Fibroblast of skin of right quadriceps (primary cell): ENCODE measurements at regions not wholly inside any gene's neighbourhood (a gene's known extent, or its start where the extent isn't known, plus 50 kb on each side); places are given as distances from the start of the nearest gene placed in this dataset.
"Not testable (repeated sequence)": the region's sequence is repeated elsewhere in the genome, so short reads cannot be mapped to it uniquely, and the experiment has no call there.

Experiments
- DNase-seq: peaks from one replicate; pipeline ENCODE4 v3.0.0-alpha.2; 2013

- peak; percentile 61 for DNase-seq
These were observed 717.9 kb upstream of the LUZP2 start for GRCh38 chr11:23778971-23779370.

- DNase-seq, result peak; percentile 54
These were observed 716.6 kb upstream of the LUZP2 start for GRCh38 chr11:23780231-23780630.

GRCh38 chr11:23781803-23782560 lies 714.9 kb upstream of the LUZP2 start:
- DNase-seq, result no peak

GRCh38 chr11:23786974-23787373 lies 709.9 kb upstream of the LUZP2 start:
- DNase-seq, result not testable (repeated sequence)

GRCh38 chr11:23789200-23789853 lies 707.5 kb upstream of the LUZP2 start:
- DNase-seq, result no peak

- DNase-seq, result peak; percentile 75
These were observed 706.9 kb upstream of the LUZP2 start for GRCh38 chr11:23789938-23790371.

GRCh38 chr11:23797624-23798419 lies 699.0 kb upstream of the LUZP2 start:
- no peak for DNase-seq

GRCh38 chr11:23834306-23834705 lies 662.5 kb upstream of the LUZP2 start:
- DNase-seq, result not testable (repeated sequence)

GRCh38 chr11:23836981-23837380 lies 659.9 kb upstream of the LUZP2 start:
- DNase-seq, result peak; percentile 39

GRCh38 chr11:23840872-23841271 lies 656.0 kb upstream of the LUZP2 start:
- DNase-seq, result no peak

GRCh38 chr11:23846902-23847422 lies 649.9 kb upstream of the LUZP2 start:
- no peak for DNase-seq

- DNase-seq, result no peak
These were observed 645.6 kb upstream of the LUZP2 start for GRCh38 chr11:23851216-23851615.

- DNase-seq, result peak; percentile 78
These were observed 640.2 kb upstream of the LUZP2 start for GRCh38 chr11:23856654-23857053.

- DNase-seq, result no peak
These were observed 637.8 kb upstream of the LUZP2 start for GRCh38 chr11:23859087-23859486.

GRCh38 chr11:23861615-23862014 lies 635.2 kb upstream of the LUZP2 start:
- no peak for DNase-seq

GRCh38 chr11:23865341-23865975 lies 631.4 kb upstream of the LUZP2 start:
- peak; percentile 9 for DNase-seq

- peak; percentile 10 for DNase-seq
These were observed 630.2 kb upstream of the LUZP2 start for GRCh38 chr11:23866641-23867040.

GRCh38 chr11:23869671-23870070 lies 627.2 kb upstream of the LUZP2 start:
- no peak for DNase-seq

- no peak for DNase-seq
These were observed 623.4 kb upstream of the LUZP2 start for GRCh38 chr11:23873406-23873805.

- DNase-seq, result peak; percentile 7
These were observed 621.5 kb upstream of the LUZP2 start for GRCh38 chr11:23875176-23875850.

GRCh38 chr11:23883426-23884048 lies 613.3 kb upstream of the LUZP2 start:
- DNase-seq, result not testable (repeated sequence)

- DNase-seq, result no peak
These were observed 612.5 kb upstream of the LUZP2 start for GRCh38 chr11:23884341-23884740.
